GM18505 (cell line): ENCODE measurements at regions not wholly inside any gene's neighbourhood (a gene's known extent, or its start where the extent isn't known, plus 50 kb on each side); places are given as distances from the start of the nearest gene placed in this dataset.

Experiments used
- ATAC-seq: cut with Tn5 transposase; IDR thresholded peaks from one replicate; pipeline ENCODE4 v1.9.1; 2021; ENCODE audit not compliant: unreplicated experiment
- POLR2A ChIP-seq: IDR thresholded peaks from 4 replicates; pipeline ENCODE4 v1.6.1; 2011; ENCODE audit warnings: borderline replicate concordance; ENCODE audit not compliant: insufficient read depth, insufficient read length; ENCODE audit errors: extremely low read depth

DNA sequence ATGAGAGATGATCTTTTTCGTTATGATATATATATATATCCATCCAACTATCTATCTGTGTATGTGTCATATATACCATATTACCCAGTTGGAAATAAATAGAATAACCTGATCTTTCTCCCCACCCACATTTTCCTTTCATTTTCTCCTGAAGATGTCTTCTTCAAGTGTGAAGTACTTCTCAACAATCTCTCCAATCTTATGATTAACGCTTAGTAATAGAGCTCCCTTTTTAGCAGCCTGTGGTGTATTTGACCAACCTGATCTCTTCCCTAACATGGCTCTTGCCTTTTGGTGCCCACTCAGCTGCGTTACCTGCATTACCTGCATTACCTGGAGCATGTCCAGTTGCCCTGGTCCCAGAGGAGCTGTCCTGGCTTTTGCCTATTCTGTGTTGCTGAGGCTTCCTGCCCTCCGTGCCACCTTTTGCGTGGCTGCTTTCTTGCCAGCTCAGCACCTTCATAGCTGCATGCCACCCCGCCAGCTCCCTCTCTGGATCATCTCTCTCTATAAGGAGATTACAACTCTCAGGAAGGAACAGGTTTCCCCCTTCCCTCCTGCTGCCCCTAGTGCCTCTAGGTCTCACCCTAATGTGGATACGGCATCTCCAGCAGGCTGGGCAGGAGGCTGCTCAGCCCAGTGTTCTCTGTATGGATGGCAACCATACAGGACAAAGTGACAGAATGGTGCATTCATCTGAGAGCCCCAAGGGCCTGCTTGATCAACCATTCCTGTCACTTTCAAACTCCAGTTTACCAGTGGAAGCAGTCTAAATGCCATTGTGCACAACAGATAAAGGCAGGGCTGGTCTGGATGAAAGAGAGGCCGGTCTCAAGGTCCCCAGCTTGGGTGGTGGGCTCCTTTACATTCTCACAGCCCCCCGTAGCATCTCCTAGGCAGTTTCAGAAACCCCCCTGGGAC, 126.7 kb downstream of the GADD45G start:
- TF ChIP-seq POLR2A: no peak
- no peak for ATAC-seq

DNA sequence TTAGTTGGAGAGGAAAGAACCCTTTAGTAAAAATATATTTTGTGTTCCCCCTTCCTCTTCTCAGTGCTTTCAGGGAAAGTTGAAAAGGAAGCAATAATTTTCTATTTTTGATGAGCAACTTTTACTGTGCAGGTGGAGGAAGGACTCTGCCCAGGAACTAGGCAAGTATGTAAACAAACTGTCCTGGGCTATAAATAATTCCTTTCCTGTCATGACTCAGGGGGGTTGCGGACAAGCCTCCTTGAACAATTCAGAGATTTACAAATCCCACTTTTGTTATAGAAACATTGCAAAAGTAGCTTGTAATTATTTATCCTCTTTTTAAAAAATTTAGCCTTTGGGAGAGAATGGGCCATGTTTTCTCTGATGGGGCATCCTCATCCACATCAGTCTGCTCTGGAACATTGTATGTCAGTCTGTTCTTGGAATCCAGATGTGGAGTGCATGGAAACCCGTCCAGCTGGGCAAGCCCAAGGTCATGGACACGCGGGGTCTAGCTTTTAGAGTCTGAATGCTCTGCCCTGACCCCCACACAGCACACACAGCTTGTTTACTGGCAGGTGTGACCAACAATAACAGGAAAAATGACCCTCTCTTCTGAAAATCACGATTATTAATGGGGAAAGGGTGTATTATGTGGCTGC, 127.6 kb downstream of the GADD45G start:
- TF ChIP-seq POLR2A: no peak
- no peak for ATAC-seq

DNA sequence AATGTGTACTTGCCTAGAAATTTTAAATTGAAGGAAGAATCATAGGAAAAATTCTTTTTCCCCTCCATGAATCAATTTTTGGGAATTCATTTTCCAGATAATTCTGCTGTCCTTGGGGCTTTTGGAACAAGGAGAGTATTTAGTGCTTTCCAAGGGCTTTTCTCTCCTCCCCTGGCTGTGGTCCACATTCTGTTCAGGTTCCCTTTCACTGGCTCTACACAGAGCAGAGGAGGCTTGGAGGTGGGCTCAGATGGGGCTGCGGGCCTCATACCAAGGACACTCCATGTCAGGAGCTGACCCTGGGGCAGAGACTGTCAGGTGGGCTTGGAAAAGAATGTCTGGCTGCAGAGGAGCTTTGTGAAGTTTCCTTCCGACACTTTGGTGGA, 128.1 kb downstream of the GADD45G start:
- no peak for ATAC-seq
- TF ChIP-seq POLR2A: no peak

- ATAC-seq: no peak
- no peak for TF ChIP-seq POLR2A
Measured at GRCh38 chr9:89734600-89735041, 129.8 kb downstream of the GADD45G start.

DNA sequence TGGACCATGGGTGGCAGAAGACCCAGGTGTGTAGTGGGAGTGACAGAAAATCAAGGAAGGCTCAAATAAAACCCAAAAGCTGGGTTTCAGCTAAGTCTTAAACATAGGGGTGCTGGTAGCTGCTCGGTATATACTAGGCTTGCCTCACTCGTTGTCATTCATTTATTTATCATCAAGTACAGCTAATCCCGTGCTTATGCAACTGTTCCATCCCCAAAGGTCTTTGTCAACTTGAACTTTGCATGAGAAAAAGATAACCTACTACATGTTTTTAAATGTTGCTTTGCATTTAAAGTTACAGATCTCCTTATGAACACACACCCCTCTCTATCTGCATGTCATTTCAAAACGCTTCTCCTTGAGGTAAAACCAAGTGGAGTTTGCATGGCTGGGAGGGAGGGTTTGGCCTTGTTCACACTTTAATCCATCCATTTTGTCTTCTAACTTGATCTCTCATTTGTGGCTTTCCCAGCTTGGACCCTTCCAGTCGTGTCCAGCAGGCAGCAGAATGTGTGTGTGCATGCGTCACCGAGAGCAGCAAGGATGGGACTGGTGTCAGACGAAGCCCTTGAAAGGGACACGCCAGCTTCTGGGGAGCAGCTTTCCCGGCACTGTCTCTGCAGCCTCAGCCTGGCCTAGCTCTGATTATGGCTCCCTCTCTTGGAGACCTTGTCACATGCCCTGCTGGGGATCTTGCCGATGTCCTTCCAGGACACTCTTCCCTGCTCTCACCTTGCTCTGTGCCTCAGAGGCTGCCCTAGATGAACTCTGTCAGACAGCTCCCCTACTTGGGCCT, 133.5 kb downstream of the GADD45G start:
- no peak for TF ChIP-seq POLR2A
- ATAC-seq: no peak

DNA sequence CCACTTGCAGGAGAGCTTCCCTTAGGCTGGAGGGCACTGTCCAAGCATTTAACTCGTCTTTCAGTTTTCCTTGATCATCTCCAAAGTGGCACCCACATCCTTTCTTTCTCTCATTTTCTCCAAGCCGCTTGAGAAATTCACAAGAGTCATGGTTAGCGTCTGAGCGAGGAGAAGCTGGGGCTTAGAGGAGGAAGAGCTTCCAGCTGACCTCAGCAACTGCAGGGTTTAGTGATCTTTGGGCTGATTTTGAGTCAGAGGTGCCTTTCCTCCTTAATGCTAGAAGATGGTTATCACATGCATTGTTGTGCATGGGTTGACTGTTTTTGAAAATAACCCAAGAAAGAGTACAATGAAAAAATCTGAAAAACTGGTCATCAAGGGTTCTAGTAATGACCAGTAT, 134.7 kb downstream of the GADD45G start:
- no peak for TF ChIP-seq POLR2A
- no peak for ATAC-seq

GRCh38 chr9:89739916-89740315, 135.1 kb downstream of the GADD45G start:
- ATAC-seq: no peak
- TF ChIP-seq POLR2A: no peak

GRCh38 chr9:89740722-89741121, 135.9 kb downstream of the GADD45G start:
- TF ChIP-seq POLR2A: no peak
- ATAC-seq: peak; percentile 54

DNA sequence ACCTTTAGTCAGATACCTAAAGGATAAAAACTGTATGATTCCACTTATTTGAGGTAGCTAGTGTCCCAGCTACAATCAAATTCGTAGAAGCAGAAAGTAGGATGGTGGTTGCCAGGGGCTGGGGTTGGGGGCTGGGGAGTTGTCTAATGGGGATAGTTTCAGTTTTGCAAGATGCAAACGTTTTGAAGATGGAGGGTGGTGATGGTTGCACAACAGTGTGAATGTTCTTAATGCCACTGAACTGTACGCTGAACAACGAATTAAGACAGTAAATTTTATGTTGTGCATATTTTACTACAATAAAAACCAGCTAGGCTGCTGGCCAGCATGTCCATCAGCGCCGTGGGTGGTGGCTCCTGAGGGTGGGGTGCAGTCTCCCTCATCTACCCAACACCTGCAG, 137.8 kb downstream of the GADD45G start:
- TF ChIP-seq POLR2A: no peak
- no peak for ATAC-seq

DNA sequence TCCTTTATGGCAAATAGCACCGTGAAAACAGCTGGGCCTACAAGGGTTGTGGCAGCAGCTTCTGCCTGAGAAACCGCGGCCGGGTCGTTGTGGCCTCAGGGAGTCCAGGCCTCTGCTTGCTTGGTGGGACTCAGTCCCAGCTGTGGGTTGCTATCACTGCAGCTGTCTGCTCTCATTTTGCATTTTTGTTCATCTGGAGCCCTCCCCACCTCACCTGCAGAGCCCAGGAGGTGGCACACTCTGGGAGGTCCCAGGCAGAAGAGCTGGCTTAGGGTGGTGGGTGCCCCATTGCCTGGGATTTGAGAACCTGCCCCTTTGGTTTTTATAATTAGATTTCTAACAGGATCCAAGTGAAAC, 138.4 kb downstream of the GADD45G start:
- peak; percentile 47 for ATAC-seq
- no peak for TF ChIP-seq POLR2A

DNA sequence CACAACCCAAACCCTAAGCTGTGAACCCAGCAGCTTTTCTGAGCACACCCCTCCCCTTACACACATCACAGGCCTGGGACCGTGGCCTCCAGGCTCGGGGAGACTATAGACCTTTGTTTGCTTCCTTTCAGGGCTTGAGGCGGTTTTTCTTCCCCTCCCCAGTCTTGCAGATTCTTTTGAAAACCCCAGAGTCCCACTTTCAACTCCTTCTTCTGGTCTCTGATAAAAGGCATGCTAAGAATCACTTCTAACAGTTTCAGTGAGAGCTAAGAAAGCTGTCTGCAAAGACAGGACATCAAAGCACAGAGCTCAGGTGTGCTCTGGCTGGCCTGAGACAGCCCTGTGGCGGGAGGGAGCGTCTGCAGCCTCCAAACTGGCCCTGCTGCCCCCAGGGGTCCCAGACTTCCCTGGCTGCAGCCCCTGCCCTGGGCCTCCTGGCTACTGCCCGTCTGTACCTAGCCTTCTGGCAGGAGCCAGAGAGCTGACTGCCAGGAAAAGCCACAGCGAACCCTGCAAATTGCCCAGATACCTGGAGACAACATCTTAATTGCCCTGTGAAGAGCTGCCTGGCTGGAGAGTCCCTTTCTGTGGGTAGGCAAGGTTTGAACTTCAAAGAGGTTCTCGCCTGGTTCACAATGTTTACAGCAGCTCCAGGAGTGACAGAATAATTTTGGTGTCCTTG, 138.9 kb downstream of the GADD45G start:
- no peak for TF ChIP-seq POLR2A
- peak; percentile 47 for ATAC-seq

DNA sequence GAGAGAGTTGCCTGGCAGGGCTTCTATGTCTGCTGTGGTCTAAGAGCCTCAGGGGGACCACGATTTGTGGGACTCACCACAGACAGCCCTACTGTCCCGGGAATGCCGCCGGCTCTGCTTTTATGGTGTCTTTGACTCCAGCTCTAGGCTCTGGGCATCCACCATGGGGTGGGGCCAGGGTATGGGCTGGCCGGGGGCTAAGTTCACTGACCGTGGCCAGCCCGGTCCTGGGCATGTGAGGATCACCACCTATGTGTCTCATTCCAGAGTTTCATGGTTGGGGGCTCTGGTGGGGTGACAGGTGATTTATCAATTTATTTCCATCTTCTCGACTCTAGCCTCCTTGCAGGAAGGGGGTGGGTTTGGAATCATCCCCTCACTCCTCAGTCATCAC, 139.4 kb downstream of the GADD45G start:
- TF ChIP-seq POLR2A: no peak
- no peak for ATAC-seq

DNA sequence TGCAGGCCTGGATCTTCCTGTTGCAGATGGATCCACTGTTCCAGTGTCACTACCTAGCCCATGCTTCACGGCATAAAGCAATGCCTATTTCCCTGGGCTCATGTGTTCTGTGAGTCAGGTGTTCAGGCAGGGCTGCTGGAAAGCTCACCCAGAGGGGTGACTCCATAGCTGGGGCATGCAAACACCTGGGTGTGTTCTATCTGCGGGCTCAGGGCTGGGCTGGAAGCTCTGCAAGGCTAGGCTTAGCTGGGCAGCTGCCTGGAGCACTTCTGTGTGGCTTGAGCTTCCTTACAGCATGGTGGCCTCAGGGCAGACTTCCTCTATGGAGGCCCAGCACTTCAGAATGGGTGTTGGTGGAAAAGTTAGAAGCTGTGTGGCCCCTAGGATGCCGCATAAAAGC, 139.9 kb downstream of the GADD45G start:
- no peak for ATAC-seq
- no peak for TF ChIP-seq POLR2A
